AG10803 (cell line): ENCODE measurements at regions not wholly inside any gene's neighbourhood (a gene's known extent, or its start where the extent isn't known, plus 50 kb on each side); places are given as distances from the start of the nearest gene placed in this dataset.

Experiments used
- DNase-seq: peaks from one replicate; pipeline ENCODE4 v3.0.0; 2010; ENCODE audit warnings: low read depth
- H3K4me3 ChIP-seq: 2 replicates; pipeline ENCODE4 v1.5.1; 2011; ENCODE audit warnings: mild to moderate bottlenecking, low read length, control low read depth
- TF ChIP-seq, protein P1 (sequence below): conservative IDR thresholded peaks from 2 replicates; pipeline ENCODE4 v1.5.1; 2011; ENCODE audit warnings: mild to moderate bottlenecking, low read length, control low read depth, inconsistent platforms

DNA sequence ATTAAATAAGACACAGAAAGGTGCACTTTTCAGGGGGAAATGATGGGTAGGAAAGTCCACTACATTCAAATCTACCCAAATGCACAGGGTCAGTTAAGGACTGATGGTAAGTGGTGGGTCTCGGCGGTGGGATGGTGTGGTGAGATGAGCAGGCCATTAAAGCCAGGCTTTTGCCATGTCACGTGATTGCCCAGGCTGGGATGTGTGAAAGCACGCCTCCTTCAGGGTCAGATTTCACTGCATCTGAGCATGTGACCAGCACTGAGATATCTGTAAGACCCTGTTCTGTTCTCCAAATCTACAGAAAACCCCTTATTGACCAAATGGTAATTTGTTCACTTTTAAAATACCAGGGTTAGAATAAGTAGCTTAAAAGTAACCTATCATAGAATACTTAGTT lies 301.5 kb downstream of the MEX3B start:
- no peak overlapping the region for H3K4me3 ChIP-seq
- TF ChIP-seq, protein P1, sequence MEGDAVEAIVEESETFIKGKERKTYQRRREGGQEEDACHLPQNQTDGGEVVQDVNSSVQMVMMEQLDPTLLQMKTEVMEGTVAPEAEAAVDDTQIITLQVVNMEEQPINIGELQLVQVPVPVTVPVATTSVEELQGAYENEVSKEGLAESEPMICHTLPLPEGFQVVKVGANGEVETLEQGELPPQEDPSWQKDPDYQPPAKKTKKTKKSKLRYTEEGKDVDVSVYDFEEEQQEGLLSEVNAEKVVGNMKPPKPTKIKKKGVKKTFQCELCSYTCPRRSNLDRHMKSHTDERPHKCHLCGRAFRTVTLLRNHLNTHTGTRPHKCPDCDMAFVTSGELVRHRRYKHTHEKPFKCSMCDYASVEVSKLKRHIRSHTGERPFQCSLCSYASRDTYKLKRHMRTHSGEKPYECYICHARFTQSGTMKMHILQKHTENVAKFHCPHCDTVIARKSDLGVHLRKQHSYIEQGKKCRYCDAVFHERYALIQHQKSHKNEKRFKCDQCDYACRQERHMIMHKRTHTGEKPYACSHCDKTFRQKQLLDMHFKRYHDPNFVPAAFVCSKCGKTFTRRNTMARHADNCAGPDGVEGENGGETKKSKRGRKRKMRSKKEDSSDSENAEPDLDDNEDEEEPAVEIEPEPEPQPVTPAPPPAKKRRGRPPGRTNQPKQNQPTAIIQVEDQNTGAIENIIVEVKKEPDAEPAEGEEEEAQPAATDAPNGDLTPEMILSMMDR = no peak
- DNase-seq = no peak

GRCh38 chr15:81740416-81740815 lies 305.4 kb downstream of the MEX3B start:
- TF ChIP-seq, protein P1 = no peak
- H3K4me3 ChIP-seq = no peak overlapping the region
- no peak for DNase-seq

DNA sequence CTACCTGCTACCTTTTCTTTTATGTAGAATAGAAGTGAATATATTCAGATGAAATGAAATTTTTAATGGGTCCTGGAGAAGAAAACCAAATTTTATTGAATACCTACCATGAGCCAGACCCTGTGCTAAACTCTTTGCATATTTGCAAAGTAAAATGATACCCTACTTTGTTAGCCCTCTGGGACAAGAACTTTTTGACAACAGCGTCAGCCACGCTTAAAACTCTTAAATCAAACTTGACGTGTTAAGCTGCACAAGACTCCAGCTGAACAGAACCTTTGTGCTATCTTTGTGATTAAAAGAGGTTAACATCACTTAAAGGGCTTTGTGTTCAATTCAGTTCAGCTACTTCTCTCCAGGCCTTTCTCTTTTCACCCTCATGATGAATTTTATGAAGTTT lies 316.5 kb downstream of the MEX3B start:
- no peak for DNase-seq
- no peak overlapping the region for H3K4me3 ChIP-seq
- TF ChIP-seq, protein P1 = no peak

DNA sequence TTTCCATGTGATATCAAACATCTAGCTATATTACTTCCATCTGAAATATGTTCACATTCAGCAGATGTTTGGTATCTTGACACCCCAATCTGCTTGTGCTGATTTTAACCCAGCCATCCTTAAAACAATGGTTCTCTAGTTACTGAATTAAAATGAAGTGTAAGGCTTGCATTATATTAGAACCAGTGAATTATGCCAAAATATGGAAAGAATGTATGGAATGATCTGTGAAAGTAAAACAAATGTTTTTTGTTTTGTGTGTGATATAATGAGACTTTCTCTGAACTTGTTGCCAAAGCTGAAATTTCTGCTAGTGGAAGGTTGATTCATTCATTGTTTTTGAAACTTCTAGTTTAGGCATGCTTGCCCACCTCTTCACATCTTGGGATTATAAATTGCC lies 317.1 kb downstream of the MEX3B start:
- H3K4me3 ChIP-seq = no peak overlapping the region
- TF ChIP-seq, protein P1 = no peak
- no peak for DNase-seq

DNA sequence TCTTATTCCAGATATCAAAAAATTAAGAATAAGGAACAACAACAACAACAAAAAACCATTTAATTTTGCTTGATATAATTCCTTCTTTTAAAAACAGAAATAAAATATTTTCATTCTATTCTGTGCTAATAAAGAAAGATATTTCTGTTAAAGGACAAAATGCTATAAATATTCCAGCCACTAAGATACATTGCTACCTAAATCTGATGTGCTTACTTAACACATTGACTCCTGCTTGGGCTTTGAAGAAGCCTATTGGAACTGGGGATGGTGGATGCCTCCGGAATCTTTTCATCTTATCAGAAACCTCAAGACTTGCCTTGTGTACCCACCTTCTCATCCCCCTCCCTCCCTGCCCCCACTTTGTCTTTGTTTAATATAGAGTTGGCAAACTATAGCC lies 320.2 kb downstream of the MEX3B start:
- no peak for DNase-seq
- no peak overlapping the region for H3K4me3 ChIP-seq
- TF ChIP-seq, protein P1 = no peak

- no peak for DNase-seq
- no peak overlapping the region for H3K4me3 ChIP-seq
- TF ChIP-seq, protein P1 = no peak
These were observed 321.3 kb downstream of the MEX3B start for GRCh38 chr15:81724536-81724935.

GRCh38 chr15:81723701-81724100 lies 322.1 kb downstream of the MEX3B start:
- no peak for DNase-seq
- TF ChIP-seq, protein P1 = no peak
- H3K4me3 ChIP-seq = no peak overlapping the region
